GM10266 (cell line): ENCODE measurements at regions not wholly inside any gene's neighbourhood (a gene's known extent, or its start where the extent isn't known, plus 50 kb on each side); places are given as distances from the start of the nearest gene placed in this dataset.
A peak's percentile ranks its signal among the peaks of the same experiment; 100 is the strongest.

ENCODE experiments used
- DNase-seq: peaks from one replicate; pipeline ENCODE4 v3.0.0; 2012; ENCODE audit errors: extremely low spot score
- CTCF ChIP-seq: IDR thresholded peaks from 2 replicates; pipeline ENCODE4 v1.5.1; 2012; ENCODE audit warnings: mild to moderate bottlenecking, low read depth; ENCODE audit not compliant: control insufficient read depth, insufficient read depth; ENCODE audit errors: missing control alignments

GRCh38 chr21:15514073-15514946 lies 215.5 kb upstream of the USP25 start:
- DNase-seq: peak; percentile 34
- no peak for TF ChIP-seq CTCF

- no peak for DNase-seq
- TF ChIP-seq CTCF: no peak
Measured at GRCh38 chr21:15515908-15516307, 213.9 kb upstream of the USP25 start.

- TF ChIP-seq CTCF: no peak
Measured at GRCh38 chr21:15517394-15517793, 212.4 kb upstream of the USP25 start.

GRCh38 chr21:15520811-15521643 lies 208.8 kb upstream of the USP25 start:
- no peak for DNase-seq
- no peak for TF ChIP-seq CTCF

More at GRCh38 chr21:15517394-15517793, 212.4 kb upstream of the USP25 start:
- no peak for DNase-seq

- no peak for TF ChIP-seq CTCF
- no peak for DNase-seq
Measured at GRCh38 chr21:15521644-15522001, 208.2 kb upstream of the USP25 start.

- TF ChIP-seq CTCF: no peak
- no peak for DNase-seq
Measured at GRCh38 chr21:15522148-15522547, 207.6 kb upstream of the USP25 start.
